ENCODE measurements at regions not wholly inside any gene's neighbourhood (a gene's known extent, or its start where the extent isn't known, plus 50 kb on each side); places are given as distances from the start of the nearest gene placed in this dataset.

- no peak for TF ChIP-seq CTCF (IDR thresholded peaks at IDR 0.05; ENCODE audit: insufficient read depth, low read length)
- no peak for TF ChIP-seq POLR2AphosphoS5 (IDR thresholded peaks at IDR 0.05; ENCODE audit: low read depth)
- TF ChIP-seq GABPA (IDR thresholded peaks at IDR 0.05; ENCODE audit: low read depth): no peak
- TF ChIP-seq REST (IDR thresholded peaks at IDR 0.05; ENCODE audit: insufficient replicate concordance, low read depth): no peak
- TF ChIP-seq SPI1 (IDR thresholded peaks at IDR 0.05; ENCODE audit: borderline replicate concordance, low read depth): no peak
These were observed 493.5 kb downstream of the SETD4 start for GRCh38 chr21:35566874-35567273.

Data from HL-60 (cell line).